ENCODE measurements at regions not wholly inside any gene's neighbourhood (a gene's known extent, or its start where the extent isn't known, plus 50 kb on each side); places are given as distances from the start of the nearest gene placed in this dataset.

- Mint-ChIP-seq H3K27ac (no peak overlapping the region), H3K4me3 (no peak overlapping the region), H3K27me3 (ENCODE audit: low read depth) (no peaks in the 10 kb centered on the region), H3K9me3 (no peaks in the 10 kb centered on the region), H3K36me3 (ENCODE audit: low read depth) (no peaks in the 10 kb centered on the region), H3K4me1 (ENCODE audit: low read depth) (no peaks in the 10 kb centered on the region)
Measured at GRCh38 chr2:144682248-144682647, 162.3 kb upstream of the ZEB2 start.

DNA sequence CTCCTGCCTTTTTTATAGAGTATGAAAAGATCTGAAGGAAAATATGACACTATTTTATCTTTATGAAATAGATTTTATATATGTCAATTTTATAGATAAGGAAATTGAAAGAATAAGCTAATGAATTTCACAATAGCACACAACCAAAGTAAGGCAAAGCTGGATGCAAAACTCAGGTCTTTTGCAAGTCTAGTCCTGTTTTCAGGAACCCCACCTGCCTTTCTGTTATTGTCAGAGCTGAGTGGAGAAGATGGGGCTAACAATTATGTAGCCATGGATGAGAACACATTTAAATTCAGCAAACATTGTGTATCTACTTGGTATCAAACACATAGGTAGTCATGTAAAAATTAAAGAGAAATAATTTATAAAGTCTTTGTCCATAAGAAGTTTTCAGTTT, 161.5 kb upstream of the ZEB2 start:
- no peaks in the 10 kb centered on the region for H3K9me3 Mint-ChIP-seq
- no peaks in the 10 kb centered on the region for H3K4me1 Mint-ChIP-seq (ENCODE audit: low read depth)
- no peaks in the 10 kb centered on the region for H3K36me3 Mint-ChIP-seq (ENCODE audit: low read depth)
- H3K27me3 Mint-ChIP-seq (ENCODE audit: low read depth): no peaks in the 10 kb centered on the region
- no peak overlapping the region for H3K27ac Mint-ChIP-seq
- no peak overlapping the region for H3K4me3 Mint-ChIP-seq

GRCh38 chr2:144679942-144680341, 160.0 kb upstream of the ZEB2 start:
- no peaks in the 10 kb centered on the region for H3K4me1 Mint-ChIP-seq (ENCODE audit: low read depth)

GRCh38 chr2:144678736-144679135, 158.8 kb upstream of the ZEB2 start:
- no peak overlapping the region for H3K27ac Mint-ChIP-seq
- no peak overlapping the region for H3K4me3 Mint-ChIP-seq
- H3K4me1 Mint-ChIP-seq (ENCODE audit: low read depth): no peaks in the 10 kb centered on the region
- H3K36me3 Mint-ChIP-seq (ENCODE audit: low read depth): no peaks in the 10 kb centered on the region
- no peaks in the 10 kb centered on the region for H3K27me3 Mint-ChIP-seq (ENCODE audit: low read depth)
- no peaks in the 10 kb centered on the region for H3K9me3 Mint-ChIP-seq

More at GRCh38 chr2:144679942-144680341, 160.0 kb upstream of the ZEB2 start:
- no peak overlapping the region for H3K27ac Mint-ChIP-seq
- H3K9me3 Mint-ChIP-seq: no peaks in the 10 kb centered on the region
- H3K4me3 Mint-ChIP-seq: no peak overlapping the region
- H3K27me3 Mint-ChIP-seq (ENCODE audit: low read depth): no peaks in the 10 kb centered on the region
- no peaks in the 10 kb centered on the region for H3K36me3 Mint-ChIP-seq (ENCODE audit: low read depth)

GRCh38 chr2:144675731-144676130, 155.8 kb upstream of the ZEB2 start:
- no peak overlapping the region for H3K4me3 Mint-ChIP-seq
- no peaks in the 10 kb centered on the region for H3K4me1 Mint-ChIP-seq (ENCODE audit: low read depth)
- no peaks in the 10 kb centered on the region for H3K36me3 Mint-ChIP-seq (ENCODE audit: low read depth)
- no peaks in the 10 kb centered on the region for H3K9me3 Mint-ChIP-seq
- no peaks in the 10 kb centered on the region for H3K27me3 Mint-ChIP-seq (ENCODE audit: low read depth)
- H3K27ac Mint-ChIP-seq: no peak overlapping the region

DNA sequence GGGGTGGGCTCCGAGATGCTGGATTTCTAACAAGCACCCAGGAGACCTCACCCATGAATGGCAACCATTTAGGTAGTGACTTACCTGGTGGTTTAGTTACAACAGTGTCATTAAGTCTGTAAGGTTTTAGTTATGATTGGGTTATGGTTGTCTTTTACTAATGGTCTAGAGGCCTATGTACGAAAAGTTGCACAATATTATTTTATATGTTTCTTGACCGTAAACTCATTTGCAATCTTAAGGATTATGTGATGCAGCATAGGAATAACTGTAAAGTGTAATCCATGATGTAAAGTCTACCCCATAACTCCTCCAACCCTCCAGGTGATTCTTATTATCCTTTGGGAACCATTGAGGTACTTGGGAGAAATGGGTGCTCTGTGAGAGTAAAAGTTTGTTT, 155.4 kb upstream of the ZEB2 start:
- Mint-ChIP-seq H3K27me3 (ENCODE audit: low read depth) (no peaks in the 10 kb centered on the region), H3K36me3 (ENCODE audit: low read depth) (no peaks in the 10 kb centered on the region), H3K9me3 (no peaks in the 10 kb centered on the region), H3K4me3 (no peak overlapping the region), H3K4me1 (ENCODE audit: low read depth) (no peaks in the 10 kb centered on the region), H3K27ac (no peak overlapping the region)

GRCh38 chr2:144674071-144674470, 154.2 kb upstream of the ZEB2 start:
- H3K27ac Mint-ChIP-seq: no peak overlapping the region
- no peaks in the 10 kb centered on the region for H3K36me3 Mint-ChIP-seq (ENCODE audit: low read depth)
- no peaks in the 10 kb centered on the region for H3K27me3 Mint-ChIP-seq (ENCODE audit: low read depth)
- no peaks in the 10 kb centered on the region for H3K9me3 Mint-ChIP-seq
- H3K4me3 Mint-ChIP-seq: no peak overlapping the region
- no peaks in the 10 kb centered on the region for H3K4me1 Mint-ChIP-seq (ENCODE audit: low read depth)

- Mint-ChIP-seq H3K4me3 (no peak overlapping the region), H3K36me3 (ENCODE audit: low read depth) (no peaks in the 10 kb centered on the region), H3K27me3 (ENCODE audit: low read depth) (no peaks in the 10 kb centered on the region), H3K27ac (no peak overlapping the region), H3K4me1 (ENCODE audit: low read depth) (no peaks in the 10 kb centered on the region), H3K9me3 (no peaks in the 10 kb centered on the region)
Measured at GRCh38 chr2:144673456-144673855, 153.5 kb upstream of the ZEB2 start.

- Mint-ChIP-seq H3K27me3 (ENCODE audit: low read depth) (no peaks in the 10 kb centered on the region), H3K36me3 (ENCODE audit: low read depth) (no peaks in the 10 kb centered on the region), H3K4me1 (ENCODE audit: low read depth) (no peaks in the 10 kb centered on the region), H3K4me3 (no peak overlapping the region), H3K9me3 (no peaks in the 10 kb centered on the region), H3K27ac (no peak overlapping the region)
Measured at GRCh38 chr2:144671695-144672455, 152.0 kb upstream of the ZEB2 start.

GRCh38 chr2:144670738-144671137, 150.8 kb upstream of the ZEB2 start:
- H3K4me3 Mint-ChIP-seq: no peak overlapping the region
- H3K9me3 Mint-ChIP-seq: no peaks in the 10 kb centered on the region
- no peaks in the 10 kb centered on the region for H3K36me3 Mint-ChIP-seq (ENCODE audit: low read depth)
- H3K27me3 Mint-ChIP-seq (ENCODE audit: low read depth): peaks cover 3% of the 10 kb centered on the region
- H3K4me1 Mint-ChIP-seq (ENCODE audit: low read depth): no peaks in the 10 kb centered on the region
- no peak overlapping the region for H3K27ac Mint-ChIP-seq

- H3K4me1 Mint-ChIP-seq (ENCODE audit: low read depth): no peaks in the 10 kb centered on the region
- H3K9me3 Mint-ChIP-seq: no peaks in the 10 kb centered on the region
- H3K27ac Mint-ChIP-seq: no peak overlapping the region
- no peaks in the 10 kb centered on the region for H3K36me3 Mint-ChIP-seq (ENCODE audit: low read depth)
- H3K27me3 Mint-ChIP-seq (ENCODE audit: low read depth): peaks cover 3% of the 10 kb centered on the region
- no peak overlapping the region for H3K4me3 Mint-ChIP-seq
Measured at GRCh38 chr2:144670080-144670479, 150.2 kb upstream of the ZEB2 start.

GRCh38 chr2:144669196-144669987, 149.5 kb upstream of the ZEB2 start:
- H3K36me3 Mint-ChIP-seq (ENCODE audit: low read depth): no peaks in the 10 kb centered on the region
- H3K27me3 Mint-ChIP-seq (ENCODE audit: low read depth): peaks cover 3% of the 10 kb centered on the region
- no peaks in the 10 kb centered on the region for H3K4me1 Mint-ChIP-seq (ENCODE audit: low read depth)
- no peak overlapping the region for H3K4me3 Mint-ChIP-seq
- no peak overlapping the region for H3K27ac Mint-ChIP-seq
- H3K9me3 Mint-ChIP-seq: no peaks in the 10 kb centered on the region

DNA sequence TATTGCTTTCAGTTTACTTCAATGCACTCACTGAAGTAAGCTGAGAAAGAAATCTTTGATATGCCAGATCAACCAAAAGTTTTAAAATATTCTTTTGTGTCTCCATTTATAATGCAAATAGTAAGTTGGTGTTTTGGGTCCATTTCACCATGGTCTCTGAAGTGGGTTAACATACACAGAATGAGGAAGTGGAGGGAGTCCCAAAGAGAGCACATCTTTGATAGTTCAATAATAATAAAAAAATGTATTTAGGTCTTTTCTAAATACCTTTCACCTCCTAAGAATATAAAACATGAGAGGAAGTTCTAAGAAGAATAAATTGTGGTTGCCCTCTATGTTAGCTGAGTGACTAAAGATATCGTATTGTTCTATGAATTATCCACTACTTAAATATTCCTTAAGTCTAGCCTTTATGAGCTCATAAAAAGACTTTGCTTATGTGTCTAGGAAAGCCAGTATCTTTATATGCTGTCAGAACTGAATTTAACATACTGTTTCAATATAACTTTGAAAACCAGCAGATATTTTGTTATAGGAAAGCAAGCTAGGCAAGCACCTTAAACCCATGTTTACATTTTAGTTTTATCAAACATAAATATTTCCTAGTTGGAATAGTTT, 148.7 kb upstream of the ZEB2 start:
- Mint-ChIP-seq H3K9me3 (no peaks in the 10 kb centered on the region), H3K27me3 (ENCODE audit: low read depth) (peaks cover 3% of the 10 kb centered on the region), H3K4me3 (no peak overlapping the region), H3K27ac (no peak overlapping the region), H3K36me3 (ENCODE audit: low read depth) (no peaks in the 10 kb centered on the region), H3K4me1 (ENCODE audit: low read depth) (no peaks in the 10 kb centered on the region)

- Mint-ChIP-seq H3K4me3 (no peak overlapping the region), H3K36me3 (ENCODE audit: low read depth) (no peaks in the 10 kb centered on the region), H3K9me3 (no peaks in the 10 kb centered on the region), H3K27ac (no peak overlapping the region), H3K27me3 (ENCODE audit: low read depth) (peaks cover 6% of the 10 kb centered on the region), H3K4me1 (ENCODE audit: low read depth) (no peaks in the 10 kb centered on the region)
Measured at GRCh38 chr2:144666032-144666431, 146.1 kb upstream of the ZEB2 start.

- no peak overlapping the region for H3K4me3 Mint-ChIP-seq
Measured at GRCh38 chr2:144663207-144663606, 143.3 kb upstream of the ZEB2 start.

More at GRCh38 chr2:144663207-144663606, 143.3 kb upstream of the ZEB2 start:
- no peaks in the 10 kb centered on the region for H3K36me3 Mint-ChIP-seq (ENCODE audit: low read depth)
- H3K4me1 Mint-ChIP-seq (ENCODE audit: low read depth): no peaks in the 10 kb centered on the region
- H3K27ac Mint-ChIP-seq: no peak overlapping the region
- H3K9me3 Mint-ChIP-seq: no peaks in the 10 kb centered on the region
- peaks cover 6% of the 10 kb centered on the region for H3K27me3 Mint-ChIP-seq (ENCODE audit: low read depth)

Measured in T-helper 1 cell treated with Interleukin-12 subunit alpha and Interleukin-12 subunit beta and Interleukin-4 antibody, amounts not matched to agents 30 μg/mL and 1 μg/mL, for 36 hours (primary cell).